BE2C (cell line): ENCODE measurements at regions not wholly inside any gene's neighbourhood (a gene's known extent, or its start where the extent isn't known, plus 50 kb on each side); places are given as distances from the start of the nearest gene placed in this dataset.

Experiments
- DNase-seq: peaks from one replicate; pipeline ENCODE4 v3.0.0-alpha.2; 2020
- H3K27me3 ChIP-seq: fragments of 250-450 bp; sonication (Bioruptor Pico); 2 replicates; pipeline ENCODE4 v1.5.1; 2020; ENCODE audit warnings: mild to moderate bottlenecking
- H3K36me3 ChIP-seq: fragments of 250-450 bp; sonication (Bioruptor Pico); 2 replicates; pipeline ENCODE4 v1.5.1; 2020; ENCODE audit warnings: mild to moderate bottlenecking
- H3K4me1 ChIP-seq: fragments of 250-450 bp; sonication (Bioruptor Pico); 2 replicates; pipeline ENCODE4 v1.5.1; 2020
- H3K4me3 ChIP-seq: 2 replicates; pipeline ENCODE4 v1.5.1; 2011; ENCODE audit warnings: low read depth, low read length
- H3K9me3 ChIP-seq: fragments of 250-450 bp; sonication (Bioruptor Pico); 2 replicates; pipeline ENCODE4 v1.5.1; 2020
- CTCF ChIP-seq: IDR thresholded peaks from 2 replicates; pipeline ENCODE4 v1.5.1; 2012; ENCODE audit warnings: mild to moderate bottlenecking, low read depth, low read length

- Histone ChIP-seq H3K4me3 (no peak overlapping the region), H3K27me3 (no peaks in the 10 kb centered on the region), H3K9me3 (no peaks in the 10 kb centered on the region), H3K4me1 (no peaks in the 10 kb centered on the region), H3K36me3 (no peaks in the 10 kb centered on the region)
- no peak for TF ChIP-seq CTCF
- no peak for DNase-seq
These were observed 529.1 kb upstream of the SMIM31 start for GRCh38 chr4:164224871-164225270.

GRCh38 chr4:164229255-164229654 is 524.7 kb upstream of the SMIM31 start:
- DNase-seq: no peak
- no peak overlapping the region for H3K4me3 ChIP-seq
- no peak for TF ChIP-seq CTCF

GRCh38 chr4:164239433-164239832 is 514.5 kb upstream of the SMIM31 start:
- DNase-seq: no peak

More at GRCh38 chr4:164229255-164229654, 524.7 kb upstream of the SMIM31 start:
- H3K4me1 ChIP-seq: no peaks in the 10 kb centered on the region
- no peaks in the 10 kb centered on the region for H3K27me3 ChIP-seq
- H3K9me3 ChIP-seq: no peaks in the 10 kb centered on the region
- no peaks in the 10 kb centered on the region for H3K36me3 ChIP-seq

GRCh38 chr4:164239976-164240375 is 514.0 kb upstream of the SMIM31 start:
- Histone ChIP-seq H3K27me3 (no peaks in the 10 kb centered on the region), H3K9me3 (no peaks in the 10 kb centered on the region), H3K36me3 (no peaks in the 10 kb centered on the region), H3K4me1 (no peaks in the 10 kb centered on the region), H3K4me3 (no peak overlapping the region)
- DNase-seq: no peak
- TF ChIP-seq CTCF: no peak

More at GRCh38 chr4:164239433-164239832, 514.5 kb upstream of the SMIM31 start:
- Histone ChIP-seq H3K9me3 (no peaks in the 10 kb centered on the region), H3K4me1 (no peaks in the 10 kb centered on the region), H3K27me3 (no peaks in the 10 kb centered on the region), H3K36me3 (no peaks in the 10 kb centered on the region), H3K4me3 (no peak overlapping the region)
- TF ChIP-seq CTCF: no peak

GRCh38 chr4:164251257-164251656 is 502.7 kb upstream of the SMIM31 start:
- H3K27me3 ChIP-seq: no peaks in the 10 kb centered on the region
- no peaks in the 10 kb centered on the region for H3K4me1 ChIP-seq
- H3K36me3 ChIP-seq: no peaks in the 10 kb centered on the region
- TF ChIP-seq CTCF: no peak
- no peaks in the 10 kb centered on the region for H3K9me3 ChIP-seq
- no peak for DNase-seq
- no peak overlapping the region for H3K4me3 ChIP-seq

GRCh38 chr4:164252286-164252685 is 501.6 kb upstream of the SMIM31 start:
- TF ChIP-seq CTCF: no peak
- Histone ChIP-seq H3K9me3 (no peaks in the 10 kb centered on the region), H3K4me3 (no peak overlapping the region), H3K27me3 (no peaks in the 10 kb centered on the region), H3K4me1 (no peaks in the 10 kb centered on the region), H3K36me3 (no peaks in the 10 kb centered on the region)
- no peak for DNase-seq
